HEK293T (cell line): ENCODE measurements at regions not wholly inside any gene's neighbourhood (a gene's known extent, or its start where the extent isn't known, plus 50 kb on each side); places are given as distances from the start of the nearest gene placed in this dataset.

ENCODE experiments used
- BHLHE40 ChIP-seq: fragments of 450-650 bp; IDR thresholded peaks from 2 replicates; pipeline ENCODE4 v1.6.1; 2016; ENCODE audit warnings: mild to moderate bottlenecking, moderate library complexity, borderline replicate concordance
- FOXA1 ChIP-seq: fragments of 450-650 bp; IDR thresholded peaks from 2 replicates; pipeline ENCODE4 v1.6.1; 2016; ENCODE audit warnings: mild to moderate bottlenecking
- FOXK2 ChIP-seq: fragments of 450-650 bp; IDR thresholded peaks from 2 replicates; pipeline ENCODE4 v1.6.1; 2016; ENCODE audit warnings: mild to moderate bottlenecking
- FOXM1 ChIP-seq: fragments of 450-650 bp; IDR thresholded peaks from 2 replicates; pipeline ENCODE4 v1.6.1; 2017; ENCODE audit warnings: mild to moderate bottlenecking, borderline replicate concordance
- HDGF ChIP-seq: fragments of 450-650 bp; IDR thresholded peaks from 2 replicates; pipeline ENCODE4 v1.6.1; 2017; ENCODE audit warnings: antibody characterized with exemption, borderline replicate concordance
- NFRKB ChIP-seq: fragments of 450-650 bp; IDR thresholded peaks from 2 replicates; pipeline ENCODE4 v1.6.1; 2016; ENCODE audit warnings: mild to moderate bottlenecking, moderate library complexity
- PKNOX1 ChIP-seq: fragments of 450-650 bp; IDR thresholded peaks from 2 replicates; pipeline ENCODE4 v1.6.1; 2016
- SP1 ChIP-seq: fragments of 450-650 bp; IDR thresholded peaks from 2 replicates; pipeline ENCODE4 v1.6.1; 2017
- SUZ12 ChIP-seq: fragments of 450-650 bp; IDR thresholded peaks from 2 replicates; pipeline ENCODE4 v1.6.1; 2016; ENCODE audit warnings: mild to moderate bottlenecking
- TARDBP ChIP-seq: fragments of 450-650 bp; IDR thresholded peaks from 2 replicates; pipeline ENCODE4 v1.6.1; 2016

- TF ChIP-seq TARDBP (no peak), FOXM1 (no peak), SUZ12 (no peak), PKNOX1 (no peak), SP1 (no peak), NFRKB (no peak), BHLHE40 (no peak), HDGF (no peak), FOXK2 (no peak), FOXA1 (no peak)
Measured at GRCh38 chr20:54321352-54322087, 113.6 kb downstream of the PFDN4 start.
